Stimulated activated CD4-positive, alpha-beta T cell treated with anti-CD3 and anti-CD28 coated beads, Interleukin-1b, Interleukin-23, amount 100 ng/mL, for 48 hours (primary cell): ENCODE measurements at regions not wholly inside any gene's neighbourhood (a gene's known extent, or its start where the extent isn't known, plus 50 kb on each side); places are given as distances from the start of the nearest gene placed in this dataset.

Source experiments
- DNase-seq: peaks from one replicate; pipeline ENCODE4 v3.0.0-alpha.2; 2020

- no peak for DNase-seq
These were observed 336.2 kb downstream of the CDC14C start for GRCh38 chr7:49260538-49260937.

- DNase-seq: no peak
These were observed 337.6 kb downstream of the CDC14C start for GRCh38 chr7:49261928-49262327.

- no peak for DNase-seq
These were observed 340.2 kb downstream of the CDC14C start for GRCh38 chr7:49264530-49264929.

DNA sequence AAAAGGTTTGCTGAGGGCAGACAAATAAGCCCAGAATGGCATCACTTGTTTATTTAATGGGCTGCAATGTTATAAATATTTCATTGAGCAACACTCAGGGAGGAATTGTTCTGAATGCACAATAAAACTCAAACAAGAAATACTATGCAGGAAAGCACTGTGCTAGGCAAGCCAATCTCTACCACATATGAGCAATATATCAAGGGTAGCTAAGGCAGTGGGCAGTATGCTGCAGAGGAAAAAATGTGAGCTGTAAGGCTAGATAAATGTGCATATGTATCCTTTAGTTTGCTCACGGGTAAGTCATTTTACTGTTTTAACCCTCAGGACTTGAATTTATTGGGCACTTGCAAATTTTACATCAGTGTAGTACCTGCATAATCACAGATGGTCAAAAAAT lies 349.6 kb downstream of the CDC14C start:
- DNase-seq: no peak

DNA sequence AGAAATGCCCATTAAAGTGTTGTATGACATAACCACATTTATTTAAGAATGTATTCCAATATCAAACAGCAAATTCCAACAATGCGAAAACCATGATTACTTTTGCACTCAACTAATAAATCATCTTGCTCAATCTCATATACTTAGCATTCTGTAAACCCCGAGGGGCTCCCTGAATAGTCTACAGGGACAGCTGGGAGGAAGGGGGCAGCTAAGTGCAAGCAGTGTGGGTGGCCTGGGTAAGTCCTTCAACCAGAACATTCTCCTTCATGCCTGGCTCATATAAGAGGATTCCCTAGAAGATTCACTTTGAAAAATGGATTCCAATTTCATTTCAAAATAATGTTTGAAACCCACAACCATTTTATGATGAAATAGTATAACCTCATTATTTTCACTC lies 355.5 kb downstream of the CDC14C start:
- no peak for DNase-seq

DNA sequence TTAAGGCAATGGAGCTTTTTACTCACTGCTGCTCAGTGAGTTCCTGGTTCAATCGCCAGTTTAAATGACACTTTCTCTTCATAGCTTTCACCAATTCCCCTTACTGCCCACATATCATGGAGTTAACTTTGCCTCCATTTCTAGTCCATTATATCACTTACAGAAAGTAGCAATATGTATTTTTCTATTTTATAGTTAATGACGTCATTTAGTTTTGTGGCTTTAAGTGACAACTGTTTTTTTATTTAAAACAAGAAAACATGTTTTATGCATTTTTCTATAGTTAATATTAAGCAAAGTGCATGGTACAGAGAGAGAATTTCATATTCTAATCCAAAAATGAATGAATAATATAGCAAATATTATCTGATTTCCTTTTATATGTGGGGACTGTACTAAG lies 363.3 kb downstream of the CDC14C start:
- DNase-seq: no peak

GRCh38 chr7:49294611-49295010 lies 370.3 kb downstream of the CDC14C start:
- no peak for DNase-seq

GRCh38 chr7:49295146-49295545 lies 370.8 kb downstream of the CDC14C start:
- no peak for DNase-seq

- no peak for DNase-seq
These were observed 373.6 kb downstream of the CDC14C start for GRCh38 chr7:49297958-49298357.

DNA sequence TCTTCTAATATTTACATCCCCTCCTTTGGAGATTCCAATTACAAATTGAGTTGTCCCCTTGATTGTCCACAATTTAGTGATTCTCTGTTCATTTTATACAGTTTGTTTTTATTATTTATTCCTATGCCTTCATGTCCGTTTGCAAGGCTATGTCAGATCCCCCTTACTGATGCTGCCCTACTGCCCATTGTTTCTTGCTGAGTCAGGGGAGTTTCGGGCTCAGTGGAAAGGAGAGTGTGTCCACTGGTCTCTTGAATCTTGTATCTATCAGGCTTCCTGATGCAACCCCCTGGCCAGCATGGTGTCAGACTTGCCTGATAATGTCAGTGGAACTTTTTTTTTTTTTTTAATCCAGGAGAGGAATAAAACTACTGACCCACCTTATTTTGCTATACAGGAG lies 384.4 kb downstream of the CDC14C start:
- no peak for DNase-seq

- no peak for DNase-seq
These were observed 395.7 kb downstream of the CDC14C start for GRCh38 chr7:49320083-49320482.

- no peak for DNase-seq
These were observed 397.5 kb downstream of the CDC14C start for GRCh38 chr7:49321843-49322242.

GRCh38 chr7:49322476-49322875 lies 398.1 kb downstream of the CDC14C start:
- DNase-seq: no peak

- no peak for DNase-seq
These were observed 399.7 kb downstream of the CDC14C start for GRCh38 chr7:49324040-49324439.

GRCh38 chr7:49324707-49325106 lies 400.4 kb downstream of the CDC14C start:
- no peak for DNase-seq

- DNase-seq: no peak
These were observed 401.2 kb downstream of the CDC14C start for GRCh38 chr7:49325571-49325970.

- no peak for DNase-seq
These were observed 402.8 kb downstream of the CDC14C start for GRCh38 chr7:49327155-49327554.

GRCh38 chr7:49333180-49333881 lies 409.0 kb downstream of the CDC14C start:
- no peak for DNase-seq

GRCh38 chr7:49341849-49342248 lies 417.5 kb downstream of the CDC14C start:
- no peak for DNase-seq

DNA sequence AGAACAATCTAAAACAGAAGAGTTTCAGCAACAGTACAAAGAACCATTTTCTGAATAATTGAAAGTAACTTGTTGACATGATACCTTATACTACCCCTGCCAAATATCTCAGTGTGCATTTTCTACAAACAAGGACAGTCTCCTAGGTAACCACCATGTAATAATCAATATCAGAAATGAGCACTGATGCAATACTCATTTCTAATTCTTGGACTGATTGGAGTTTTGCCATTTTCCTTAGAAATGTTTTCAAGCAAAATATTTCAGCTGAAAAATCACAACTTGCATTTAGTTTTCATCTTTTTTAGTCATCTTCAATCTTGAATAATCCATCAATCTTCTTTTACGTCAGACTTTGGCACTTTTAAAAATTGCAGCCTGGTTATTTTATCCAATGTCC lies 420.2 kb downstream of the CDC14C start:
- no peak for DNase-seq

GRCh38 chr7:49346195-49346899 lies 422.0 kb downstream of the CDC14C start:
- DNase-seq: no peak

- no peak for DNase-seq
These were observed 406.4 kb upstream of the VWC2 start for GRCh38 chr7:49367072-49367471.

GRCh38 chr7:49371771-49372170 lies 401.7 kb upstream of the VWC2 start:
- DNase-seq: no peak

DNA sequence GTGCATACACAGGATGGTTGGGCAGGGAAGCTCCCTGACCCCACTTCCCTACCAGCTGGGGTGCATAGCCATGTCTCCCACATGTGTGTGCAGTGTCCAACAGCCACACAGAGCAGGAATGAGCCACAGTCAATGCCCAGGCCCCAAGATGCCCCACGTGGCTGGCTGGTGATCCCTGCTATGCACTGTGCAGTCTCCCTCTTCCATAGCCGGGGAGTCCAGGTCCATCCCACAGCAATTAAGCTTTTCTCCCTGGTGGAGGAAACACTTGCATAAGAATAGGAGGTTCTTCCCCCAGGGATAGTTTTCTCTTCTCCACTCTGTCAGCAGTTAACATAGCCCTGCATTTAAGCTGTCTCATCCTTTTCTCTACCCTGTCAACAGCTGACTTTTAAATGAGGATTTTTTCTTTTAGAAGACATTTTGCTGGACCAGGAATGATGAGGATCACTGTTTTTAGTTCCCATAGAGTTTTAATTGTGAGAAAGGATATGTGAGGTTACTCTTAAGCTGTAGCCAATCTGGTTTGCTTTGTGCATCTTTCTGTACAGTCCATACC lies 396.5 kb upstream of the VWC2 start:
- no peak for DNase-seq

DNA sequence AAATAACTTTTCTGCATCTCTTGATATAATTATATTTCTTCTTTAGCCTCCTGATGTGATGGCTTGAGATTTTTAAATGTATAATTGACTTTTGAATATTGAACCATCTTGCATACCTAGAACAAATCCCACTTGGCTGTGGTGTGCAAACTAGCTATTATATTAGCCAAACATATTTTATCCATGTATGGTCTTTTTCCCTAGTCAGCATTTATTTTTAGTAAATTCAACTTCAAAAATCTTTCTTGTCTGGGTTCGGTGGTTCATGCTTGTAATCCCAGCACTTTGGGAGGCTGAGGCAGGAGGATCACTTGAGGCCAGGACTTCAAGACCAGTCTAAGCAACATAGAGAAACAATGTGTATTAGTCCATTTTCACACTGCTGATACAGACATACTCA lies 386.6 kb upstream of the VWC2 start:
- no peak for DNase-seq
